Lung (tissue), 11 donors: ENCODE measurements at regions not wholly inside any gene's neighbourhood (a gene's known extent, or its start where the extent isn't known, plus 50 kb on each side); places are given as distances from the start of the nearest gene placed in this dataset.

Source experiments
- ATAC-seq: fragments of 200-7000 bp; cut with Tn5 transposase; one replicate; pipeline ENCODE4 v1.9.1; 2020; ENCODE audit warnings: moderate number of reproducible peaks; ENCODE audit not compliant: insufficient read depth, low FRiP score
- DNase-seq, 3 donors: peaks; one replicate each; pipeline ENCODE4 v3.0.0-alpha.2; 2013 to 2017
- H3K27ac ChIP-seq, 2 donors: one replicate each; pipeline ENCODE4 v1.5.1; 2013; ENCODE audit warnings: mild to moderate bottlenecking in 2 of 2, moderate library complexity in 2 of 2, control low read depth in 1 of 2, inconsistent platforms in 1 of 2, low read depth in 1 of 2, low read length in 1 of 2
- H3K27me3 ChIP-seq, 3 donors: one replicate each; pipeline ENCODE4 v1.5.1; 2013; ENCODE audit warnings: low read length in 2 of 3; ENCODE audit not compliant: control insufficient read depth in 3 of 3, insufficient read depth in 3 of 3
- H3K36me3 ChIP-seq, 4 donors: one replicate each; pipeline ENCODE4 v1.5.1; 2013; ENCODE audit warnings: low read length in 4 of 4, mild to moderate bottlenecking in 1 of 4, moderate library complexity in 1 of 4; ENCODE audit not compliant: control insufficient read depth in 4 of 4, insufficient read depth in 4 of 4
- H3K4me1 ChIP-seq, 5 donors: one replicate each; pipeline ENCODE4 v1.5.1; 2013; ENCODE audit warnings: low read length in 5 of 5, mild to moderate bottlenecking in 2 of 5, moderate library complexity in 1 of 5; ENCODE audit not compliant: control insufficient read depth in 5 of 5, insufficient read depth in 5 of 5
- H3K4me3 ChIP-seq: one replicate; pipeline ENCODE4 v1.5.1; 2013; ENCODE audit warnings: mild to moderate bottlenecking, control low read depth, moderate library complexity
- H3K9ac ChIP-seq, 2 donors: one replicate each; pipeline ENCODE4 v1.5.1; 2013; ENCODE audit warnings: low read length in 2 of 2, control low read depth in 1 of 2; ENCODE audit not compliant: insufficient read depth in 1 of 2
- H3K9me3 ChIP-seq, 4 donors: one replicate each; pipeline ENCODE4 v1.5.1; 2013; ENCODE audit warnings: low read length in 3 of 4, mild to moderate bottlenecking in 1 of 4, moderate library complexity in 1 of 4; ENCODE audit not compliant: control insufficient read depth in 4 of 4, insufficient read depth in 3 of 4
- CTCF ChIP-seq: IDR thresholded peaks from 2 replicates; pipeline ENCODE4 v1.5.1; 2012; ENCODE audit warnings: mild to moderate bottlenecking; ENCODE audit errors: control extremely low read depth, extremely low read depth
- WGBS, 2 donors: extraction: QIAGEN DNeasy Blood & Tissue Kit; methylation state at CpG; one replicate each; pipeline ENCODE4 v1.1.7; 2013; 5-methylcytosine and 5-hydroxymethylcytosine counted together
- donor health status: control.
- donor health status: control.
- donor health status: Bipolar disorder and iron deficiency.
- donor health status: healthy.
- donor health status: DM: yes; HTN: yes; CAD: no.

- no peak for TF ChIP-seq CTCF
- no peaks in the 10 kb centered on the region for H3K9me3 ChIP-seq
- peaks cover 0 to 3% (median 0%) of the 10 kb centered on the region in 3 donors for H3K27me3 ChIP-seq
- ATAC-seq (no peak), DNase-seq (no peak)
- no peak overlapping the region for H3K4me3 ChIP-seq
- WGBS, 2 donors, result 32 to 39% methylated on average over 16 of the region's 16 CpGs
- H3K9ac ChIP-seq, result no peak overlapping the region
- peaks cover 0 to 3% (median 0%) of the 10 kb centered on the region in 5 donors for H3K4me1 ChIP-seq
- no peak overlapping the region for H3K27ac ChIP-seq
- H3K36me3 ChIP-seq, result no peaks in the 10 kb centered on the region
These were observed 78.0 kb downstream of the ENGASE start for GRCh38 chr17:79152636-79153035.

- Histone ChIP-seq H3K36me3 (no peaks in the 10 kb centered on the region), H3K4me1 (peaks cover 0 to 3% (median 0%) of the 10 kb centered on the region in 5 donors), H3K27me3 (peaks cover 0 to 3% (median 0%) of the 10 kb centered on the region in 3 donors), H3K27ac (no peak overlapping the region), H3K4me3 (no peak overlapping the region), H3K9ac (no peak overlapping the region), H3K9me3 (no peaks in the 10 kb centered on the region)
- ATAC-seq (no peak), DNase-seq (no peak)
- no peak for TF ChIP-seq CTCF
- WGBS, 2 donors, result 26 to 34% methylated on average over 12 to 13 of the region's 13 CpGs
These were observed 77.5 kb downstream of the ENGASE start for GRCh38 chr17:79152110-79152509.

- ATAC-seq (no peak), DNase-seq (no peak)
- peaks cover 0 to 3% (median 0%) of the 10 kb centered on the region in 5 donors for H3K4me1 ChIP-seq
- H3K9me3 ChIP-seq, result no peaks in the 10 kb centered on the region
- WGBS, 2 donors, result 70 to 79% methylated on average over 19 of the region's 19 CpGs
- TF ChIP-seq CTCF, result no peak
- H3K27me3 ChIP-seq, result peaks cover 0 to 3% (median 0%) of the 10 kb centered on the region in 3 donors
- H3K27ac ChIP-seq, result no peak overlapping the region
- H3K36me3 ChIP-seq, result no peaks in the 10 kb centered on the region
- H3K4me3 ChIP-seq, result no peak overlapping the region
- H3K9ac ChIP-seq, result no peak overlapping the region
These were observed 76.2 kb downstream of the ENGASE start for GRCh38 chr17:79150799-79151198.
